HEK293T (cell line): ENCODE measurements at regions not wholly inside any gene's neighbourhood (a gene's known extent, or its start where the extent isn't known, plus 50 kb on each side); places are given as distances from the start of the nearest gene placed in this dataset.

Experiments used
- BHLHE40 ChIP-seq: fragments of 450-650 bp; IDR thresholded peaks from 2 replicates; pipeline ENCODE4 v1.6.1; 2016; ENCODE audit warnings: mild to moderate bottlenecking, moderate library complexity, borderline replicate concordance
- ELF4 ChIP-seq: fragments of 450-650 bp; IDR thresholded peaks from 2 replicates; pipeline ENCODE4 v1.6.1; 2017; ENCODE audit warnings: antibody characterized with exemption
- FOXA1 ChIP-seq: fragments of 450-650 bp; IDR thresholded peaks from 2 replicates; pipeline ENCODE4 v1.6.1; 2016; ENCODE audit warnings: mild to moderate bottlenecking
- FOXM1 ChIP-seq: fragments of 450-650 bp; IDR thresholded peaks from 2 replicates; pipeline ENCODE4 v1.6.1; 2017; ENCODE audit warnings: mild to moderate bottlenecking, borderline replicate concordance
- L3MBTL2 ChIP-seq: fragments of 450-650 bp; conservative IDR thresholded peaks from 2 replicates; pipeline ENCODE4 v1.6.1; 2016; ENCODE audit warnings: mild to moderate bottlenecking
- PKNOX1 ChIP-seq: fragments of 450-650 bp; IDR thresholded peaks from 2 replicates; pipeline ENCODE4 v1.6.1; 2016
- SP1 ChIP-seq: fragments of 450-650 bp; IDR thresholded peaks from 2 replicates; pipeline ENCODE4 v1.6.1; 2017
- SUZ12 ChIP-seq: fragments of 450-650 bp; IDR thresholded peaks from 2 replicates; pipeline ENCODE4 v1.6.1; 2016; ENCODE audit warnings: mild to moderate bottlenecking
- TARDBP ChIP-seq: fragments of 450-650 bp; IDR thresholded peaks from 2 replicates; pipeline ENCODE4 v1.6.1; 2016

DNA sequence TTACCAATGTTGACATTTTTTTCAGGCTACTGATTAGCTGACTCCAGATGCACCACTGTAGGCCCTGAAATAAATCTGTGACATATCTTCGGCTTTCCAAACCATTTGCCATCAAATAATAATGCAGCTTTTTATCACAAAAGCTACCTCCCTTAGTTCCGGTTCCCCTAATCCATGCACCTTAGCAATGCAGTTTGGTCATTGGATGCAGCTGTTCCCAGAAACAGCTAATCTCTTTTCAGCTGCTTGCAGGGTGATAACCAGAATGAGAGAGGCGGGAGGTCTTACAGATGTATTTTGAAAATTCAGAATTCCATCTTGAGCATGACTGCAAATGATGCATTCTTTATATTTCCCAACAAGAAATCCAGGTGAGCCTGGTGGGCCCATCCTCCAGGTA is 646.2 kb downstream of the SOX5 start:
- TF ChIP-seq BHLHE40 = no peak
- TF ChIP-seq L3MBTL2 = no peak
- TF ChIP-seq PKNOX1 = no peak
- TF ChIP-seq TARDBP = no peak
- TF ChIP-seq FOXA1 = no peak
- no peak for TF ChIP-seq SUZ12
- TF ChIP-seq ELF4 = no peak
- no peak for TF ChIP-seq SP1
- no peak for TF ChIP-seq FOXM1
